Spleen (tissue), 7 donors: ENCODE measurements at regions not wholly inside any gene's neighbourhood (a gene's known extent, or its start where the extent isn't known, plus 50 kb on each side); places are given as distances from the start of the nearest gene placed in this dataset.

Experiments
- POLR2A ChIP-seq, 3 donors: fragments of 450-650 bp; IDR thresholded peaks; one replicate each; pipeline ENCODE4 v1.5.1; 2017; ENCODE audit warnings: antibody characterized with exemption in 3 of 3, mild to moderate bottlenecking in 1 of 3
- POLR2AphosphoS5 ChIP-seq, 3 donors: sonication (generic); formaldehyde crosslinking; IDR thresholded peaks; one replicate each; pipeline ENCODE4 v1.5.1; 2017; ENCODE audit warnings: antibody characterized with exemption in 3 of 3
- TF ChIP-seq, protein P1 (sequence below), 11 experiments: fragments of 200-600 bp in 7 of 11; fragments of 450-650 bp in 4 of 11; sonication (generic) in 4 of 11; IDR thresholded peaks in 8 of 11; conservative IDR thresholded peaks in 3 of 11; 1 replicate in 7 of 11; 2 replicates in 4 of 11; pipeline versions ENCODE4 v1.4.0 to v1.8.0; 2016 to 2021; ENCODE audit warnings: antibody characterized with exemption in 11 of 11, inconsistent platforms in 4 of 11, mild to moderate bottlenecking in 1 of 11
- donor health status: DM: no; HTN: no; CAD: no; lungs with moderate emphysema.
- donor health status: DM: no; HTN: no; CAD: no.
- donor health status: DM: no; HTN: no; CAD: no.

DNA sequence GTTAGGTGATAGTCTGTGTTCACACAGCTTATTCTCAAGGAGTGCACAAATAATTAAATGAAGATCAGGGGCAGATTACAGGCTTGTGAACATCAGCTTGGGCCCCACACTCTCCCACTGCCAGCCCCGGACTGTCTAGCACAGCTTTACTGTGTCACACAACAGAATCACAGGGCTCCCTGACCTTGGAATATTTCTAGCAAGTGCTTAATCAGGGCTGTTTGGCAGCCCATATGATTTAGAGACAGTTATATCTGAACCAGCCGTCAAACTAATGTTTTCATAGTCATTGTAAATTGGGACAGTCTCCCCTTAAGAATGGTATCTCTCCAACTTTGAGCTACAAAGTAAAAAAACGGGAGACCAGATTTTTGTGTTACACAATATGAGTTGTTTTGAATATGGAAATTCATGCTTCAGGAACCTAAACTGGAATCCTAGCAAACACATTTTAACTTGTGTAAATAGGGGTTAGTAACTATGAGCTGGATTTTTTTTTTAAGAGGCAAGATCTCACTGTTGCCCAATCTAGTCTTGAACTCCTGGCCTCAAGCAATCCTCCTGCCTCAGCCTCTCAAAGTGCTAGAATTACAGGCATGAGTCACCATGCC is 517.6 kb downstream of the BNC2 start:
- TF ChIP-seq POLR2A (IDR thresholded peaks at IDR 0.05): no peak
- no peak for TF ChIP-seq POLR2AphosphoS5 (IDR thresholded peaks at IDR 0.05)
- TF ChIP-seq, protein P1, sequence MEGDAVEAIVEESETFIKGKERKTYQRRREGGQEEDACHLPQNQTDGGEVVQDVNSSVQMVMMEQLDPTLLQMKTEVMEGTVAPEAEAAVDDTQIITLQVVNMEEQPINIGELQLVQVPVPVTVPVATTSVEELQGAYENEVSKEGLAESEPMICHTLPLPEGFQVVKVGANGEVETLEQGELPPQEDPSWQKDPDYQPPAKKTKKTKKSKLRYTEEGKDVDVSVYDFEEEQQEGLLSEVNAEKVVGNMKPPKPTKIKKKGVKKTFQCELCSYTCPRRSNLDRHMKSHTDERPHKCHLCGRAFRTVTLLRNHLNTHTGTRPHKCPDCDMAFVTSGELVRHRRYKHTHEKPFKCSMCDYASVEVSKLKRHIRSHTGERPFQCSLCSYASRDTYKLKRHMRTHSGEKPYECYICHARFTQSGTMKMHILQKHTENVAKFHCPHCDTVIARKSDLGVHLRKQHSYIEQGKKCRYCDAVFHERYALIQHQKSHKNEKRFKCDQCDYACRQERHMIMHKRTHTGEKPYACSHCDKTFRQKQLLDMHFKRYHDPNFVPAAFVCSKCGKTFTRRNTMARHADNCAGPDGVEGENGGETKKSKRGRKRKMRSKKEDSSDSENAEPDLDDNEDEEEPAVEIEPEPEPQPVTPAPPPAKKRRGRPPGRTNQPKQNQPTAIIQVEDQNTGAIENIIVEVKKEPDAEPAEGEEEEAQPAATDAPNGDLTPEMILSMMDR (IDR thresholded peaks at IDR 0.05 in 8 of 11, conservative IDR thresholded peaks at IDR 0.05 in 3 of 11): no peak
